ELR (cell line): ENCODE measurements at regions not wholly inside any gene's neighbourhood (a gene's known extent, or its start where the extent isn't known, plus 50 kb on each side); places are given as distances from the start of the nearest gene placed in this dataset.

Source experiments
- DNase-seq: peaks from one replicate; pipeline ENCODE4 v3.0.0-alpha.2; 2015; ENCODE audit warnings: low read depth

DNA sequence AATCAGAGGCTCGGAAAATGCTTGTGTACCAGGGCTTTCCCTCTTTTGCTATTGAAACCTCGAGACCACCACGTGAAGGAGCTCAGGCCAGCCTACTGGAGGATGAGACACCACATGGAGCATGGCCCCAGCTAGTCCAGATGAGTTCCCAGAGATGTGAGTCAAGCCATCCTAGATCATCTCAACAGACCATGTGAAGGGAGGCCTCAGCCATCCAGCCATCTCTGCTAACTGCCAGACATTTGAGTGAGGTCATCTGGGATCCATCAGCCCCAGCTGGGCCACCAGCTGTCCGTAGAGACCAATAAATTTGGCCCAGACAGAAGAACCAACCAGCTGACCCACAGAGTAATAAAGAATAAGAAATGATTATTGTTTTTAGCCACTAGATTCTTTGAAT lies 62.8 kb upstream of the PROK2 start:
- no peak for DNase-seq

- DNase-seq: no peak
Observed at GRCh38 chr3:71846185-71846584, 61.2 kb upstream of the PROK2 start.

DNA sequence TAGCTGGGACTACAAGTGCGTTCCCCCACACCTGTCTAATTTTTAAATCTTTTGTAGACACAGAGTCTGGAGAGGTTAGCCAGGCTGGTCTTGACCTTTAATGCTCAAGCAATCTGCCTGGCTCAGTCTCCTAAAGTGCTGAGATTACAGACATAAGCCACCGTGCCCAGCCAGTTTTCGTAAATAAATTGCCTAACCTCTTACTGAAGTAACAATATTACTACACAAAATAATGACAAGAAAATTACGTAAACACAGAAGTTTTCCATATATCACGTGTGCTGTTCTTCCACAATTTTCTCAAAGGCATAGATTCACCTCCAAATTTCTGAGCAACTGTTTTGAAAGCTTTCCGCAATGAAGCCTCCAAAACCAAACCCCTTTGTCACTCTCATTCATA lies 58.1 kb upstream of the PROK2 start:
- no peak for DNase-seq

DNA sequence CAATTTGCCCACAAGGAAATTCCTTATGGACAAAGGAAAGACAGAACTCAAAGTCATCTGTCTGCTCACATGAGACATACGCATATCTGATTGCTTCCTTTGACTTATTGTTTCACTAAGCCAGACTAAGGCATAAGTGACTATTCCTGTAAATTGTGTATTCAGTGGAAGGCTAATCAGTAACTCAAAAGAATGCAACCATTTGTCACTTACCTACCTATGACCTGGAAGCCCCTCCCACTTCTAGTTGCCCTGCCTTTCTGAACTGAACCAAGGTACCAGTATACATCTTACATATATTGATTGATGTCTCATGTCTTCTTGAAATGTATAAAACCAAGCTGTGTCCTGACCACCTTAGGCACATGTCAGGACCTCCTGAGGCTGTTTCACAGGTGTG lies 53.5 kb upstream of the PROK2 start:
- no peak for DNase-seq
